ENCODE measurements at regions not wholly inside any gene's neighbourhood (a gene's known extent, or its start where the extent isn't known, plus 50 kb on each side); places are given as distances from the start of the nearest gene placed in this dataset.

DNA sequence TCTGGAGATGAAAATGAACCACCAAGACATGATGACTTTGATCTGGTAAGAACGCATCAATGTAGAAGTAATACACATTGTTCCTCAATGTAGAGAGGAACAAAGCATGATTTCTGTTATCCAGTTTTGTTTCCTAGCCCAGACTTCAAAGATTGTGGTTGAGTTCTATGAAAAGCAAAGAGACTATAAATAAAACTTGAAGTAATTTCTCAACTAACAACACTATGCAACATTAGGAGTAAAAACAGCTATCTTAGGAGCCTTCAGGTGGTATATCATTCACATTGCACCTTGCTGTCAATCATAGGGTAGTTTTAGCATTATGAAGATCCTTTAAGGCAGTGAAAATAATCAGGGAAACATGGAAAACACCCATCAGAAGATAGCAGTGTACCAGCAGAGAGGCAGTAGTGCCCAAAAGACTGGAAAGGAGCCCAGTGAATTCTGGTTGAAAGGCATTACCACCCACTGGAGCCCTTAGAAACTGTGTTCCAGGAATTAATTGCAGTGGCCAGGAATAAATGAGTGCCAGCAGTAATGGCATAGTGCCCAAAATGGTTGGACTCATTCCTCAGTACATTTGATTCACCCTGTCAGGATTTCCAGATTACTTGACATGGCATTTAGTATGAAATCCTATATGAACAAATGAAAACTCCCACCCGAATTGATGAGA lies 300.7 kb upstream of the CXXC4 start:
- no peak for DNase-seq (ENCODE audit: low spot score)

- DNase-seq (ENCODE audit: low spot score) = no peak
These were observed 317.0 kb upstream of the CXXC4 start for GRCh38 chr4:104811727-104812126.

- no peak for DNase-seq (ENCODE audit: low spot score)
These were observed 321.0 kb upstream of the CXXC4 start for GRCh38 chr4:104815665-104816064.

DNA sequence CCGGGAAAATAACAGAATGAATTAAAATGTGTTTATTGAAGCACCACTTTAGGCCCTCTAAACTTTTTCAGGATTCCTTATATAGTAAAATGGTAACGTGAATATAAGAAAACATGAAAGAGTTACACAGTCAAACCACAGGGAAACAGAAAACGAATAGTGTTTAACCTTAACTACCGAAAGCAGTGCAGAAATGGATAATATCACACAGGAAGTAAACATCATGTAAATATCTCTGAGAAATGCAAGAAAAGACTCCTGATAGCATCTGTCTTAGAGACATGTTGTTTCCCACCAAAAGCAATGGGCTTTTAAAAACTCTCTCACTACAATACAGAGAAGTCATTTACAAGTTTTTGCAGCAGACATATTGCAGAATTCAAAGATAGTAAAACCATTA lies 323.9 kb upstream of the CXXC4 start:
- no peak for DNase-seq (ENCODE audit: low spot score)

GRCh38 chr4:104826171-104826570 lies 320.5 kb upstream of the TET2 start:
- DNase-seq (ENCODE audit: low spot score) = no peak

DNA sequence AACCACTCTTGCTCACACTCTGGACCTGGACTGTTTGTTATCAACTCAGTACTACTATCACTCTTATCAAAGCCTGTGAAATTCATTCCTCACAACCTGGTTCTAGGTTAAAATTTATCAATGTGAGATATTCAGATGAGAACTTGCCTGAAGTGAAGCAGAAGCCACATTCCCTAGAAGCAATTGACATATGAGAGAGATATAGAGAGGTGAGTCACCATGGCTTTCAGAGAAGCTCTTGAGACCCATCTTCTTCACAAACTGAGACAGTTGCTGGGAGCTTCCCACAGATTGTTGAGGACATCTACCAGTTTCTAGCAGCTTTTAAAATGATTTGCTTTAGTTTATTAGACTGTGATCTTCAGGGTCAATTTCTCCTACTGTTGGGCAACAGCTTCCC lies 316.9 kb upstream of the TET2 start:
- no peak for DNase-seq (ENCODE audit: low spot score)

DNA sequence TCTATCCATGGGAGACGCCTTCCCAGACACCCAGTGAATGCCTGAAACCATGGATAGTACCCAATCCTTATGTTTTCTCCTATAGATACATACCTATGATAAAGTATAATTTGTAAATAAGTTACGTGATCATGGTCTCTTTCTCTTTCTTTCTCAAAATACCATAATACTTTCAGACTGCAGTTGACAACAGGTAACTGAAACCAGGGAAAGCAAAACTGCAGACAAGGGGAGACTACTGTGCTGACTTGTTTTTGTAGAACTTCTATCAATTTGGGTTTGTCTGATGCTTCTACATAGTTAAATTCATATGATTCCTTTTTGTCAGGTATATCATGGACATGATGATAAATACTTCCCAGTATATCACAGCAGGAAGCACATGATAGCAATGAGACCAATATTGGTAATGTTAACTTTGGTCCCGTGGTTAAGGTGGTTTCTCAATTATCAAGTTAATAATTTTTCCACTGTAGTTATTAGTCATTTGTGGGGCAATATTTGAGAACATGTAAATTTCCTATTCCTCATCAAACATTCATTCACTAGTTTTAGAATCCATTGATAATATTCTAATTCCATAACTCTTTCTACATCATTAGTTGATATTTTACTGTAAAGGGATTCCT lies 298.0 kb upstream of the TET2 start:
- DNase-seq (ENCODE audit: low spot score) = no peak

GRCh38 chr4:104859601-104860237 lies 287.0 kb upstream of the TET2 start:
- DNase-seq (ENCODE audit: low spot score) = no peak

DNA sequence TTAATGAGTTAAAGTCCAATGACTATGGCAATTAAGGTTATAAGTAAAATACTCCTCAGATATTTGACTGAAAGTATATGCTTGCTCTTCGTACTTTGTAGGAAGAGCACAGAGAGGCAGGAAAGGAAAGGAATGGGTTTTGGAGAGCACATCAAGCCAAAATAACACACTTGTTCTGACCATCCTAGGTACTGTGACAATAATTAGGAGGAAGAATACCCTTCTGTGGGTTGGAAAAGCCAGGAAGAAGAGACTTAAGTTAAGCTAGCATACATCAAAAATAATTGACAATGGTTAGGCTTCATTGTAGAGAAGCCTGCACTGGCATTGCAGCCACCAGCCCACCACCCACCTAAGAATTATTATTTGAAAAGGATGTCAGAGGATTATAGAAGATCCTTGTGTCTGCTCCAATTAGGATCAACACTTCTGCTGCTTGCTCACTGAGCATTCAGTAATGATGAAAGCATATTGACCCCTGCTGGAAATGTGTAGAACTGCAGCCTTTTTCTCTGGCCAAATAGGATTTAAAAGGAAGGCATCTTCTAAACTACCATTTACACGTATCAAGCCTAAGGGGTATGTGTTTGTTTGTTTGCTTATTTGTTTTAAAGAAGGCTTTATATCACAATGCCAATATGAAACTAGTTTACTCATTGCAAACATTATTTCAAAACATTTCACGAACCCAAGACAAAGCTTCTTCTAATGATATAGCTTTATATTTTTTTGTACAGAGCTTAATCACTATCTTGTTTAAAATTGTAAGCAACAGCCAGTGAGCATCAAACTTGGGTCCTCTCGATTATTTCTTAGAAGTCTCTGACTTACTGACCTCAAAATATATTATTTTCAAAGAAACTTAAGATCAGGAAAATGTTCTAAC lies 286.2 kb upstream of the TET2 start:
- DNase-seq (ENCODE audit: low spot score) = peak; percentile 52

GRCh38 chr4:104866809-104867208 lies 279.9 kb upstream of the TET2 start:
- DNase-seq (ENCODE audit: low spot score) = no peak

GRCh38 chr4:104868533-104868932 lies 278.1 kb upstream of the TET2 start:
- DNase-seq (ENCODE audit: low spot score) = no peak

- DNase-seq (ENCODE audit: low spot score) = no peak
These were observed 277.7 kb upstream of the TET2 start for GRCh38 chr4:104868958-104869357.

DNA sequence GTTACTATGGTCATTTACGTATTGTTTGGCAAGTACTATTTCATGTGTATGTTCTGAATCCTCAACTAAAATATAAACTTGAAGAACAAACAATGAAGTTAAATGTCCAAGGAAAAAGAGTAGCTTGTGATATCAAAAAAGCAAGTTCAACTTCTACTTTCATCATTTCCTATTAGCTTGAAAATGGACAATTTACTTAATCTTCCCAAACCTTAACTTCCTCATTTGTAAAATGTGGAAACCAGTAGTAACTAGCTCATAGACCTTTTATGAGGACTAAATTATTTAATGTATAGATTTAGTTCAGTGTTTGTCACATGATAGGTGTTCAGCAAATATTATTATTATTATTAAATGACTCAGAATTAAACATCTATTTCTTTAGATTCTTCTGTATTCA lies 276.8 kb upstream of the TET2 start:
- no peak for DNase-seq (ENCODE audit: low spot score)

GRCh38 chr4:104870495-104871233 lies 276.0 kb upstream of the TET2 start:
- DNase-seq (ENCODE audit: low spot score) = no peak

GRCh38 chr4:104878936-104879335 lies 267.7 kb upstream of the TET2 start:
- no peak for DNase-seq (ENCODE audit: low spot score)

- DNase-seq (ENCODE audit: low spot score) = no peak
These were observed 267.3 kb upstream of the TET2 start for GRCh38 chr4:104879367-104879766.

DNA sequence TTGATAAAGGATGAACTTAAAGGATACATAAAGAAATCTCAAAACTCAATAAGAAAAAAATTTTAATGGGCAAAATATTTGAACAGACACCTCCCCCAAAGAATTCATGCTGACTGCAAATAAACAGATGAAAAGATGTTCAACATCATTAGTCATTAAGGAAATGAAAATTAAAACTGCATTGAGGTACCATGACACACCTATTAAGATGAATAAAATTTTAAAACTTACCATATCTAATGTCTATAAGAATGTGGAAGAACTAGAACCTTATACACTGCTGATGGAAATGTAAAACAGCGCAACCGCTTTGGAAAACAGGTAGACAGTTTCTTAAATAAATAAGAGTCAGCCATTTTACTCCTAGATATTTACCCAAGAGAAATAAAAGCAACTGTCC lies 266.8 kb upstream of the TET2 start:
- DNase-seq (ENCODE audit: low spot score) = no peak

GRCh38 chr4:104881136-104881886 lies 265.4 kb upstream of the TET2 start:
- DNase-seq (ENCODE audit: low spot score) = no peak

DNA sequence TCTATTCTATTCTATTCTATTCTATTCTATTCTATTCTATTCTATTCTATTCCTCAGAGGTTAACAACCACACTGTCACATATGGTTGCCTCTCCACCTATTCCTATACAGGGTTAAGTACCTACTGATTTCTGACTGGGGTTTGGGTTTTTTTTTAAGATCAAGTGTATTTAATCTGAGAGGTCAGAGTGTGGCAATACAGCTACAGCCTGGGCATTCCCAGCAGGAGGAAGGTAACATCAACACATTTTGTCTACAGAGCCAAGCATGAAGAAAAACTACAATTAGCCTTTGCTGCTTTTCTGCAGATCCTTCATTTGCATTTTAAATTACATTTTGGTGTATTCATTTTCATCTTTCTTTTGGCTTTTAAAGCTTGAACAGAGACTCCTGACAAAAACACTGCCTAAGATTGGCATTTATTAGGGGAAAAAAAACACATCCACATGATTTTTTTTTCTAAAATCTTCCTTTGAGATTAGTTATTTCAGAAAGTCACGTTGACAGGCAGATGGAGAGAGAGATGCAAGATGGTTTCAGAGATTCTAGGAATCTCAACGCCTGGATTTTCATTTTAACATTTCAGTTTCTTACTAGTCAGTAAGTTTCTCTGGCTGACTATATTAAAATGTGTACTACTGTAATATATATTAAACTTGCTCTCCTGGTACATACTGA lies 255.9 kb upstream of the TET2 start:
- DNase-seq (ENCODE audit: low spot score) = no peak
